ENCODE measurements at regions not wholly inside any gene's neighbourhood (a gene's known extent, or its start where the extent isn't known, plus 50 kb on each side); places are given as distances from the start of the nearest gene placed in this dataset.

DNA sequence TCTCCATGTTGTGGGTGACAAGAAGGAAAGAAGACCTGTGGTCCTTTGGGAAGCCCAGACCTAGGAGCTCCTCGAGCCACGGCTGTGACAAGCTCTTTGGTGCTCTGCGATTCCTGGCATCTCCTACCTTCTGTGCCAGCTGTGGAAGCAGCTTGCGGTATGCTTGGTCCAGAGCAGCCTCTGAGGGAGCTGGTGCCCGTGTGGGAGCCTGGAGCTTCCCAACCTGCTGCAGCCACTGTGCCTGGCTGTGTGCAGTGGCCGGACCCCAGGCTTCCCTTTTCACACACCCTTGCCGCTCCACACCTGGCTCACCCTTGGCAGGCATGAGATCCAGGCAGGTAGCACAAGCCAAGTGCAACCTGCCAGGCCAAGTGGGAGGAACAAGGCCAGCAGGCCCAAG is 1328.6 kb upstream of the SLC39A10 start (continued):
- TF ChIP-seq, protein P1, sequence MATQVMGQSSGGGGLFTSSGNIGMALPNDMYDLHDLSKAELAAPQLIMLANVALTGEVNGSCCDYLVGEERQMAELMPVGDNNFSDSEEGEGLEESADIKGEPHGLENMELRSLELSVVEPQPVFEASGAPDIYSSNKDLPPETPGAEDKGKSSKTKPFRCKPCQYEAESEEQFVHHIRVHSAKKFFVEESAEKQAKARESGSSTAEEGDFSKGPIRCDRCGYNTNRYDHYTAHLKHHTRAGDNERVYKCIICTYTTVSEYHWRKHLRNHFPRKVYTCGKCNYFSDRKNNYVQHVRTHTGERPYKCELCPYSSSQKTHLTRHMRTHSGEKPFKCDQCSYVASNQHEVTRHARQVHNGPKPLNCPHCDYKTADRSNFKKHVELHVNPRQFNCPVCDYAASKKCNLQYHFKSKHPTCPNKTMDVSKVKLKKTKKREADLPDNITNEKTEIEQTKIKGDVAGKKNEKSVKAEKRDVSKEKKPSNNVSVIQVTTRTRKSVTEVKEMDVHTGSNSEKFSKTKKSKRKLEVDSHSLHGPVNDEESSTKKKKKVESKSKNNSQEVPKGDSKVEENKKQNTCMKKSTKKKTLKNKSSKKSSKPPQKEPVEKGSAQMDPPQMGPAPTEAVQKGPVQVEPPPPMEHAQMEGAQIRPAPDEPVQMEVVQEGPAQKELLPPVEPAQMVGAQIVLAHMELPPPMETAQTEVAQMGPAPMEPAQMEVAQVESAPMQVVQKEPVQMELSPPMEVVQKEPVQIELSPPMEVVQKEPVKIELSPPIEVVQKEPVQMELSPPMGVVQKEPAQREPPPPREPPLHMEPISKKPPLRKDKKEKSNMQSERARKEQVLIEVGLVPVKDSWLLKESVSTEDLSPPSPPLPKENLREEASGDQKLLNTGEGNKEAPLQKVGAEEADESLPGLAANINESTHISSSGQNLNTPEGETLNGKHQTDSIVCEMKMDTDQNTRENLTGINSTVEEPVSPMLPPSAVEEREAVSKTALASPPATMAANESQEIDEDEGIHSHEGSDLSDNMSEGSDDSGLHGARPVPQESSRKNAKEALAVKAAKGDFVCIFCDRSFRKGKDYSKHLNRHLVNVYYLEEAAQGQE (IDR thresholded peaks at IDR 0.05; ENCODE audit: low read depth, low read length), result no peak
- TF ChIP-seq, protein P2, sequence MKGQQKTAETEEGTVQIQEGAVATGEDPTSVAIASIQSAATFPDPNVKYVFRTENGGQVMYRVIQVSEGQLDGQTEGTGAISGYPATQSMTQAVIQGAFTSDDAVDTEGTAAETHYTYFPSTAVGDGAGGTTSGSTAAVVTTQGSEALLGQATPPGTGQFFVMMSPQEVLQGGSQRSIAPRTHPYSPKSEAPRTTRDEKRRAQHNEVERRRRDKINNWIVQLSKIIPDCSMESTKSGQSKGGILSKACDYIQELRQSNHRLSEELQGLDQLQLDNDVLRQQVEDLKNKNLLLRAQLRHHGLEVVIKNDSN (IDR thresholded peaks at IDR 0.05; ENCODE audit: borderline replicate concordance, low read depth), result no peak
- TF ChIP-seq, protein P3, sequence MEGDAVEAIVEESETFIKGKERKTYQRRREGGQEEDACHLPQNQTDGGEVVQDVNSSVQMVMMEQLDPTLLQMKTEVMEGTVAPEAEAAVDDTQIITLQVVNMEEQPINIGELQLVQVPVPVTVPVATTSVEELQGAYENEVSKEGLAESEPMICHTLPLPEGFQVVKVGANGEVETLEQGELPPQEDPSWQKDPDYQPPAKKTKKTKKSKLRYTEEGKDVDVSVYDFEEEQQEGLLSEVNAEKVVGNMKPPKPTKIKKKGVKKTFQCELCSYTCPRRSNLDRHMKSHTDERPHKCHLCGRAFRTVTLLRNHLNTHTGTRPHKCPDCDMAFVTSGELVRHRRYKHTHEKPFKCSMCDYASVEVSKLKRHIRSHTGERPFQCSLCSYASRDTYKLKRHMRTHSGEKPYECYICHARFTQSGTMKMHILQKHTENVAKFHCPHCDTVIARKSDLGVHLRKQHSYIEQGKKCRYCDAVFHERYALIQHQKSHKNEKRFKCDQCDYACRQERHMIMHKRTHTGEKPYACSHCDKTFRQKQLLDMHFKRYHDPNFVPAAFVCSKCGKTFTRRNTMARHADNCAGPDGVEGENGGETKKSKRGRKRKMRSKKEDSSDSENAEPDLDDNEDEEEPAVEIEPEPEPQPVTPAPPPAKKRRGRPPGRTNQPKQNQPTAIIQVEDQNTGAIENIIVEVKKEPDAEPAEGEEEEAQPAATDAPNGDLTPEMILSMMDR (IDR thresholded peaks at IDR 0.05), result no peak
- TF ChIP-seq GABPA (IDR thresholded peaks at IDR 0.05; ENCODE audit: low read depth) (no peak), TEAD4 (IDR thresholded peaks at IDR 0.05; ENCODE audit: borderline replicate concordance, insufficient read depth) (no peak), NRF1 (IDR thresholded peaks at IDR 0.05; ENCODE audit: low read depth, low read length) (no peak), TAF1 (IDR thresholded peaks at IDR 0.05; ENCODE audit: borderline replicate concordance, low read depth, low read length) (no peak), MEF2A (IDR thresholded peaks at IDR 0.05; ENCODE audit: borderline replicate concordance, low read depth) (no peak)
- TF ChIP-seq, protein P4, sequence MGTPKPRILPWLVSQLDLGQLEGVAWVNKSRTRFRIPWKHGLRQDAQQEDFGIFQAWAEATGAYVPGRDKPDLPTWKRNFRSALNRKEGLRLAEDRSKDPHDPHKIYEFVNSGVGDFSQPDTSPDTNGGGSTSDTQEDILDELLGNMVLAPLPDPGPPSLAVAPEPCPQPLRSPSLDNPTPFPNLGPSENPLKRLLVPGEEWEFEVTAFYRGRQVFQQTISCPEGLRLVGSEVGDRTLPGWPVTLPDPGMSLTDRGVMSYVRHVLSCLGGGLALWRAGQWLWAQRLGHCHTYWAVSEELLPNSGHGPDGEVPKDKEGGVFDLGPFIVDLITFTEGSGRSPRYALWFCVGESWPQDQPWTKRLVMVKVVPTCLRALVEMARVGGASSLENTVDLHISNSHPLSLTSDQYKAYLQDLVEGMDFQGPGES (IDR thresholded peaks at IDR 0.05; ENCODE audit: low read depth, low read length), result no peak

DNA sequence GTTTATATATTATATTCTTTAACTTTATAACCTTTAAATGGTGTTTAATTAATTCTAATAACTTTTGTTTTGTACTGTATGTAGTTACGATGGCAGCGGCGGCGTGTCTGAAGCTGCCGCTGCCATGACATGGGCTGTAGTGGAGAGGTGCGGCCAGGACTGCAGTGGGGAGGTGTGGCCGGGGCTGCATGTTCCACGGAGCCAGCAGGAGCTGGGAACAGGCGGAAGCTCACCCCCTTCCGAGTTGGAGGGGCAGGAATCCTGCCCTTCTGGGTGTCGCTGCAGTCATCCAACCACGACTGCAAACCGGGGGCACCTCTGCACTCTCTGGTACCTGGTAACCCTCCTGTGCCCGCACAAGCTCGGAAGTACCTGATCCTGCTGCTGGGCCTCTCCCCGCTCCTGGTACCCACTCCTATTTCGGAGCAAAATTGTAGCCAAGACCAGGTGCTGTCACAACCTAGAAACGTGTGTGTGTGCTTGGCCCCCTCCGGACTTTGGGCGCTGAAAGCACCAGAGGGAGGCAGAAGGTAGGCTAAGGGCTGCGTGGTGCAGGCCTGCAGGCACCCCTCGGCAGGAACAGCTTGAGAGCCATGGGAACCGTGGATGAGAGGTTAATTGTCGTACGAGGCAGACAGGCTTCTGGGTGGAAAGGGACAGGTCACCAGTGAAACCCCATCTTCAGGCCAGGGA is 1329.7 kb upstream of the SLC39A10 start:
- no peak overlapping the region for H3K9ac ChIP-seq
- H3K79me2 ChIP-seq (ENCODE audit: insufficient read depth), result no peaks in the 10 kb centered on the region
- 0 out of 2 replicates have a peak, but pooled peaks cover 3% of the 10 kb centered on the region for H3K9me2 ChIP-seq
- ChIA-PET CTCF (interaction anchor here (0.6 to 1.0 kb wide), 2 partner anchors 8 to 1330 kb away, joined by 3 read pairs; no protein-coding TSS in a partner anchor), POLR2A (no interaction called here)
- no peaks in the 10 kb centered on the region for H4K20me1 ChIP-seq (ENCODE audit: insufficient read depth)
- H3K4me2 ChIP-seq, result no peak overlapping the region; the same call in 1 of the 2 replicates
- no peaks in the 10 kb centered on the region for H3K9me3 ChIP-seq
- H3K27me3 ChIP-seq (ENCODE audit: insufficient read depth), result no peaks in the 10 kb centered on the region
- 30% methylated on average over 25 of the region's 25 CpGs for WGBS (ENCODE audit: low lambda C conversion rate)
- H3F3A ChIP-seq (replicated peaks; ENCODE audit: insufficient read depth), result no peaks in the 10 kb centered on the region
- no peak for DNase-seq
- H3K4me1 ChIP-seq (ENCODE audit: control insufficient read depth in 1 of 2, insufficient read depth in 2 of 2, low read depth in 1 of 2, low read length in 1 of 2), result no peaks in the 10 kb centered on the region; a peak in 1 of 4 replicates
- H3K36me3 ChIP-seq (replicated peaks in 1 of 2; ENCODE audit: control insufficient read depth in 1 of 2, insufficient read depth in 2 of 2, low read length in 1 of 2), result no peaks in the 10 kb centered on the region
- no peak overlapping the region for H2AFZ ChIP-seq (ENCODE audit: low read depth)
- no peak overlapping the region for H3K27ac ChIP-seq (ENCODE audit: low read depth in 2 of 2, low read length in 1 of 2)
- no peak overlapping the region for H3K4me3 ChIP-seq (ENCODE audit: low read depth in 2 of 2, low read length in 1 of 2)
- TF ChIP-seq, protein P5, sequence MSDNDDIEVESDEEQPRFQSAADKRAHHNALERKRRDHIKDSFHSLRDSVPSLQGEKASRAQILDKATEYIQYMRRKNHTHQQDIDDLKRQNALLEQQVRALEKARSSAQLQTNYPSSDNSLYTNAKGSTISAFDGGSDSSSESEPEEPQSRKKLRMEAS (IDR thresholded peaks at IDR 0.05; ENCODE audit: low read depth), result no peak
- TF ChIP-seq, protein P1 (IDR thresholded peaks at IDR 0.05; ENCODE audit: low read depth, low read length), result no peak
- TF ChIP-seq CHD2 (IDR thresholded peaks at IDR 0.05; ENCODE audit: low read length, partially characterized antibody) (no peak), NRF1 (IDR thresholded peaks at IDR 0.05; ENCODE audit: low read depth, low read length) (no peak)
